ENCODE measurements at regions not wholly inside any gene's neighbourhood (a gene's known extent, or its start where the extent isn't known, plus 50 kb on each side); places are given as distances from the start of the nearest gene placed in this dataset.

DNA sequence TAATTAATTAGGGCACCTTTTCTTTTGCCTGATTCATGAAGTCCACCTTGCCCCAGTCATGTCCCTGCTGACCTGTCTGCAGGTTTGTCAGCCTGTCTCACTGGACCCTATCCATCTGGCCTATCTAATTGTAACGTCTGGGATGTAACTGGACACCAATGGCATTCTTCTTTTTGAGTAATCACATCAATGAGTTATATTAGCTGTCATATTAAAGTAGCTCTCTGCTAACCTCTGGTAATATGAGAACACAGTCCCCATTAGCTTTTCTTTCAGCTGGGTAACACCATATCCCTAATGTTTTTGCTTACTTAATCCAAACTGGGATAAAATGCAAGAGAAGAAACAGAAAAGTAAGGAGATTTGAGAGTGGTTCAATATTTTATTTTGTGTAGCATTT is 166.2 kb upstream of the VEPH1 start:
- DNase-seq (ENCODE audit: extremely low read depth in 1 of 4, low spot score in 3 of 4), result no peak
- Histone ChIP-seq H3K4me3 (no peak overlapping the region), H3K27ac (ENCODE audit: extremely low read depth, low read depth, low read length) (no peak overlapping the region), H2AFZ (ENCODE audit: low read depth, low read length) (no peak overlapping the region), H4K20me1 (replicated peaks; ENCODE audit: control insufficient read depth, insufficient read depth, low read length) (no peaks in the 10 kb centered on the region), H3K27me3 (ENCODE audit: control insufficient read depth in 2 of 2, insufficient read depth in 2 of 2, low read length in 2 of 2) (no peaks in the 10 kb centered on the region), H3K36me3 (ENCODE audit: control insufficient read depth, insufficient read depth, low read length) (no peaks in the 10 kb centered on the region), H3K9me3 (replicated peaks; ENCODE audit: control insufficient read depth, insufficient read depth, low read depth, low read length) (no peaks in the 10 kb centered on the region), H3K9ac (ENCODE audit: insufficient read depth in 1 of 2, low read depth in 2 of 2, low read length in 2 of 2) (no peak overlapping the region), H3K4me1 (replicated peaks in 1 of 2; ENCODE audit: control insufficient read depth in 2 of 2, insufficient read depth in 2 of 2, low read length in 2 of 2) (no peaks in the 10 kb centered on the region), H3K79me2 (ENCODE audit: control insufficient read depth, insufficient read depth, low read length) (no peaks in the 10 kb centered on the region), H3K9me1 (ENCODE audit: control insufficient read depth, insufficient read depth, low read length) (no peaks in the 10 kb centered on the region), H3K4me2 (ENCODE audit: insufficient read depth, low read length) (no peak overlapping the region)
- no TSS peak for BruUV-seq (replicated peaks)
- no peak for FAIRE-seq
- intact Hi-C loops (cut with micrococcal nuclease), result no loop called here
- ChIA-PET POLR2A (interaction anchor here (0.6 kb wide), 1 partner anchor 9 kb away, joined by 3 read pairs; no protein-coding TSS in a partner anchor), CTCF (ENCODE audit: low intra/inter-chr PET ratio) (no interaction called here)
- in situ Hi-C loops (cut with MboI), result no loop called here
- 0% methylated on average over 1 of the region's 1 CpG for WGBS (ENCODE audit: insufficient coverage, low coverage, missing lambda C conversion rate)
- no peak for ATAC-seq
- no peak for TF ChIP-seq GATA2 (CRISPR knock-in tag; IDR thresholded peaks at IDR 0.05)
- TF ChIP-seq ZNF253 (CRISPR knock-in tag; conservative IDR thresholded peaks at IDR 0.05), result no peak
- no peak for TF ChIP-seq BRF1 (IDR thresholded peaks at IDR 0.05; ENCODE audit: borderline replicate concordance, extremely low read depth, insufficient read length)
- TF ChIP-seq ZBTB43 (CRISPR knock-in tag; IDR thresholded peaks at IDR 0.05), result no peak
- TF ChIP-seq ZNF146 (CRISPR knock-in tag; IDR thresholded peaks at IDR 0.05; ENCODE audit: unreplicated experiment), result no peak
- no peak for TF ChIP-seq HMG20A (CRISPR knock-in tag; conservative IDR thresholded peaks at IDR 0.05)
- TF ChIP-seq STAT5B (CRISPR knock-in tag; IDR thresholded peaks at IDR 0.05), result no peak
- no peak for TF ChIP-seq KLF6 (CRISPR knock-in tag; IDR thresholded peaks at IDR 0.05; ENCODE audit: borderline replicate concordance)
- TF ChIP-seq, protein P1, sequence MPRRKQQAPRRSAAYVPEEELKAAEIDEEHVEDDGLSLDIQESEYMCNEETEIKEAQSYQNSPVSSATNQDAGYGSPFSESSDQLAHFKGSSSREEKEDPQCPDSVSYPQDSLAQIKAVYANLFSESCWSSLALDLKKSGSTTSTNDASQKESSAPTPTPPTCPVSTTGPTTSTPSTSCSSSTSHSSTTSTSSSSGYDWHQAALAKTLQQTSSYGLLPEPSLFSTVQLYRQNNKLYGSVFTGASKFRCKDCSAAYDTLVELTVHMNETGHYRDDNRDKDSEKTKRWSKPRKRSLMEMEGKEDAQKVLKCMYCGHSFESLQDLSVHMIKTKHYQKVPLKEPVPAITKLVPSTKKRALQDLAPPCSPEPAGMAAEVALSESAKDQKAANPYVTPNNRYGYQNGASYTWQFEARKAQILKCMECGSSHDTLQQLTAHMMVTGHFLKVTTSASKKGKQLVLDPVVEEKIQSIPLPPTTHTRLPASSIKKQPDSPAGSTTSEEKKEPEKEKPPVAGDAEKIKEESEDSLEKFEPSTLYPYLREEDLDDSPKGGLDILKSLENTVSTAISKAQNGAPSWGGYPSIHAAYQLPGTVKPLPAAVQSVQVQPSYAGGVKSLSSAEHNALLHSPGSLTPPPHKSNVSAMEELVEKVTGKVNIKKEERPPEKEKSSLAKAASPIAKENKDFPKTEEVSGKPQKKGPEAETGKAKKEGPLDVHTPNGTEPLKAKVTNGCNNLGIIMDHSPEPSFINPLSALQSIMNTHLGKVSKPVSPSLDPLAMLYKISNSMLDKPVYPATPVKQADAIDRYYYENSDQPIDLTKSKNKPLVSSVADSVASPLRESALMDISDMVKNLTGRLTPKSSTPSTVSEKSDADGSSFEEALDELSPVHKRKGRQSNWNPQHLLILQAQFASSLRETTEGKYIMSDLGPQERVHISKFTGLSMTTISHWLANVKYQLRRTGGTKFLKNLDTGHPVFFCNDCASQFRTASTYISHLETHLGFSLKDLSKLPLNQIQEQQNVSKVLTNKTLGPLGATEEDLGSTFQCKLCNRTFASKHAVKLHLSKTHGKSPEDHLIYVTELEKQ (CRISPR knock-in tag; IDR thresholded peaks at IDR 0.05), result no peak
- no peak for TF ChIP-seq FOXK1 (CRISPR knock-in tag; IDR thresholded peaks at IDR 0.05; ENCODE audit: borderline replicate concordance)
- TF ChIP-seq DMBX1 (CRISPR knock-in tag; IDR thresholded peaks at IDR 0.05; ENCODE audit: borderline replicate concordance), result no peak
